BJ (cell line): ENCODE measurements at regions not wholly inside any gene's neighbourhood (a gene's known extent, or its start where the extent isn't known, plus 50 kb on each side); places are given as distances from the start of the nearest gene placed in this dataset.

Source experiments
- CTCF ChIA-PET: fragments of 350-600 bp; formaldehyde crosslinking; extraction: SDS; loops from one replicate; lab custom pipeline; 2021; ENCODE audit warnings: antibody characterized with exemption, inconsistent platforms; lab: Yijun Ruan, JAX
- POLR2A ChIA-PET: fragments of 300-600 bp; sonication (Branson Sonifier 250); formaldehyde crosslinking; extraction: SDS; loops from one replicate; lab custom pipeline; 2021; ENCODE audit warnings: antibody characterized with exemption; lab: Charles Lee
- DNase-seq: peaks from one replicate; pipeline ENCODE4 v3.0.0-alpha.2; 2011; ENCODE audit warnings: low read depth
- H3K27me3 ChIP-seq: 2 replicates; pipeline ENCODE4 v1.6.0; 2011; ENCODE audit warnings: low read length; ENCODE audit not compliant: control insufficient read depth, insufficient read depth
- H3K36me3 ChIP-seq: 2 replicates; pipeline ENCODE4 v1.5.1; 2011; ENCODE audit warnings: low read length; ENCODE audit not compliant: control insufficient read depth, insufficient read depth
- H3K4me3 ChIP-seq: 2 replicates; pipeline ENCODE4 v1.5.1; 2011; ENCODE audit warnings: low read depth, mild to moderate bottlenecking, control low read depth, low read length
- TF ChIP-seq, protein P1 (sequence below): IDR thresholded peaks from 2 replicates; pipeline ENCODE4 v1.5.1; 2011; ENCODE audit warnings: low read depth, mild to moderate bottlenecking, control low read depth, inconsistent platforms, low read length, moderate library complexity; ENCODE audit not compliant: insufficient read depth

DNA sequence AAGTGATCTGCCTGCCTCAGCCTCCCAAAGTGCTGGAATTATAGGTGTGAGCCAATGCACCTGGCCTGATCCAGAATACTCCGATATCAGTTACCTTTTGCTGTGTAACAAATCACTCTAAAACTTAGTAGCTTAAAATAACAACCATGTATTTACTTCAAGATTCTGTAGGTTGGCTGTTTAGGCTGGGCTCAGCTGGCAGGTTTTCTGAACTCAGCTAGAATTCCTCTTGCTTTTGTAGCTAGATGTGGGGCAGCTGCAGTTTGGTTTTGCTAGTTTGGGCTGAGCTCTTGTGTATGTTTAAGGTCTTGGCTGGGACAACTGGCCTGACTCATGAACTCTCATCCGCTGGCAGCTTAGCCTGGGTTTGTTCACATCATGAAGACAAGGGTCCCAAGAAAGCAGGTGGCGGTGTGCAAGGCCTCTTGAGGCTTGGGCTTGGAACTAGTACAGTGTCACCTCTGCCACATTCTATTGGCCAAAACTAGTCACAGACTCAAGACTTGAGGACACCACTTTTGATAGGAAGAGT lies 138.3 kb upstream of the SHB start:
- ChIA-PET POLR2A (no interaction called here), CTCF (no interaction called here)
- H3K4me3 ChIP-seq: no peak overlapping the region
- H3K27me3 ChIP-seq: 0 out of 2 replicates have a peak, but pooled peaks cover 3% of the 10 kb centered on the region
- no peaks in the 10 kb centered on the region for H3K36me3 ChIP-seq
- TF ChIP-seq, protein P1, sequence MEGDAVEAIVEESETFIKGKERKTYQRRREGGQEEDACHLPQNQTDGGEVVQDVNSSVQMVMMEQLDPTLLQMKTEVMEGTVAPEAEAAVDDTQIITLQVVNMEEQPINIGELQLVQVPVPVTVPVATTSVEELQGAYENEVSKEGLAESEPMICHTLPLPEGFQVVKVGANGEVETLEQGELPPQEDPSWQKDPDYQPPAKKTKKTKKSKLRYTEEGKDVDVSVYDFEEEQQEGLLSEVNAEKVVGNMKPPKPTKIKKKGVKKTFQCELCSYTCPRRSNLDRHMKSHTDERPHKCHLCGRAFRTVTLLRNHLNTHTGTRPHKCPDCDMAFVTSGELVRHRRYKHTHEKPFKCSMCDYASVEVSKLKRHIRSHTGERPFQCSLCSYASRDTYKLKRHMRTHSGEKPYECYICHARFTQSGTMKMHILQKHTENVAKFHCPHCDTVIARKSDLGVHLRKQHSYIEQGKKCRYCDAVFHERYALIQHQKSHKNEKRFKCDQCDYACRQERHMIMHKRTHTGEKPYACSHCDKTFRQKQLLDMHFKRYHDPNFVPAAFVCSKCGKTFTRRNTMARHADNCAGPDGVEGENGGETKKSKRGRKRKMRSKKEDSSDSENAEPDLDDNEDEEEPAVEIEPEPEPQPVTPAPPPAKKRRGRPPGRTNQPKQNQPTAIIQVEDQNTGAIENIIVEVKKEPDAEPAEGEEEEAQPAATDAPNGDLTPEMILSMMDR: no peak
- no peak for DNase-seq

DNA sequence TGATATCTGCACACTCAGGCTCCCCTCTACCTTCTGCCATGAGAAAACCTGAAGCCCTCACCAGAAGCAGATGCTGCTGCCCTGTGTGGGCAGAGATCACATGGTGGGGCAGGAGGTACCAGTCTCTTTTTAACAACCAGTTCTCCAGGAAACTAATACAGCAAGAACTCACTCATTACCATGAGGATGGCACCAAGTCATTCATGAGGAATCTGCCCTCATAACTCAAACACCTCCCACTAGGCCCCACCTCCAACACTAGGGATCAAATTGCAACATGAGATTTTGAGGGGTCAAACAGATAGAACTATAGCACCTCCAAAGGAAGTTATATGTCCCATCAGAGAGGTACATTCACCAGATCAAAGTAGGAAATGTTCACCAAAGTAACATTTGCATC lies 136.3 kb upstream of the SHB start:
- TF ChIP-seq, protein P1: no peak
- no peak for DNase-seq
- POLR2A ChIA-PET: no interaction called here
- Histone ChIP-seq H3K4me3 (no peak overlapping the region), H3K27me3 (peaks cover 6% of the 10 kb centered on the region; the same call in 1 of the 2 replicates), H3K36me3 (no peaks in the 10 kb centered on the region)
- CTCF ChIA-PET: no interaction called here

DNA sequence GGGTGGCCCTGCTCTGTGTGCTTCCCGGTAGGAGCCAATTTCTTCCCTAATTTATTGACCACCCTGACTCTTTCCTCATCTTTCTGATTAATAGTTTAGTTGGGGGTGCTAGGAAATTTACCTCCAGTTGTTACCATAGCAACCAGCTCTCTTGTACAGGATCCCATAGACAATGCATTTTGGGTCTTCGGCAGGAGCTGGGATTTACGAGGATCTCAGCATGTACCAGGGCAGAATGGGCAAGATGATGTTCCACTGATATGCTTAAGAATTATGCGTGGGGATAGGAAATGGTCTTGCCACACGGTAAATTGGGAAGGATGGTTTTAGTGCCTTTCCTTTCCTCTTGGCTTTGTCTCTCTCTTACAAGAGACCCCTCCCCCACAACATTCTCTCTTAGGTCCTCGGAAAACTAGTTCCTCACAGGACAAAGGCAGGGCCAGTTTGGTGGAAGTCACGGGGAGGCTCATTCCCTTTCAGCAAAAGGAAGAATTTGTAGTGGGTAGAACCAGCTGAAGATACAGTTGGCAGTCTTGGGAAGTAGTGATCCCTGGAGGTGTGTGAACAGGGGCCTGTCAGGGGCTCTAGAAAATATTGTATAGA lies 133.4 kb upstream of the SHB start:
- Histone ChIP-seq H3K27me3 (peaks cover 8% of the 10 kb centered on the region; the same call in 1 of the 2 replicates), H3K36me3 (no peaks in the 10 kb centered on the region), H3K4me3 (no peak overlapping the region)
- POLR2A ChIA-PET: no interaction called here
- no peak for DNase-seq
- CTCF ChIA-PET: interaction anchor here (0.6 kb wide), 1 partner anchor 8 kb away, joined by 3 read pairs; no protein-coding TSS in a partner anchor
- TF ChIP-seq, protein P1: no peak

DNA sequence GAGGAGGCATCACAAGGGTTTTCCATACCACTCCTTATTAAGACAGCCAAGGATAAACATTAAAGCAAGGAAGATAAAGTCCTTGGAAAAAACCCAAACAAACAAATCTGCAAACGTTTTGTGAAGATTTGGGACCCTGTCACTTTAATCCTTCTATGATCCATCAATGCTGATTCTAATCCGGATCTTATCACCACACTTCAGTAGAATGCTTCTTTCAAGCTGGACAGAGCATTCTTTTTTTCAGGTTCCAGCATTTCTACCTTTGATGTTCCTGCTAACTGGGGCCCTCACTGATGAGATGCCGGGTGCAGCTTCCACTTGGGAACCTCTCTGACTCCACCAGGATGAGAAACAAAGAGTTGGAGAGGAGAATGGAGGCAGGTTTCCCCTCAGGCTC lies 132.8 kb upstream of the SHB start:
- Histone ChIP-seq H3K4me3 (no peak overlapping the region), H3K27me3 (peaks cover 8% of the 10 kb centered on the region; the same call in 1 of the 2 replicates), H3K36me3 (no peaks in the 10 kb centered on the region)
- CTCF ChIA-PET: interaction anchor here (0.6 kb wide), 1 partner anchor 8 kb away, joined by 3 read pairs; no protein-coding TSS in a partner anchor
- DNase-seq: no peak
- POLR2A ChIA-PET: no interaction called here
- TF ChIP-seq, protein P1: no peak

DNA sequence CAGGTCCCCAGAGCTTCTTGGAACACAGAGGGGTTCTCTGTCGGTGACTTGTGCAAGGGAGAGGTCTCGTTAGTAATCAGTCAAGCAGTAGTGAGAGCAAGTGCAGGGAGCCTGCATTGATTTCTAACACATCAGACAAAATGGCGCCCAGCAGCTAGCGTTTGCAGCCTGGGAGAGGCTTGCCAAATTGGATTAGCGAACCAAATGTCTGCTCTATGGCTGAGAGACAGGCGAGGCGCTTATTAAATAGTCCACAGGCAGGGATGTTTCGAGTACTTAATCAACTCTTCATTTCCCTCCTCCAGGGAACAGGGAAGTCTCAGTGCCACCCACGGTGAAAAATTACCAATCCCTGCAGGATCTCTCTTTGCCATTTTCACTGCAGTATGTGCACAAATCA lies 131.4 kb upstream of the SHB start:
- H3K36me3 ChIP-seq: no peaks in the 10 kb centered on the region
- TF ChIP-seq, protein P1: no peak
- ChIA-PET CTCF (no interaction called here), POLR2A (no interaction called here)
- H3K27me3 ChIP-seq: peaks cover 10% of the 10 kb centered on the region
- DNase-seq: no peak
- H3K4me3 ChIP-seq: no peak overlapping the region
